ENCODE measurements at regions not wholly inside any gene's neighbourhood (a gene's known extent, or its start where the extent isn't known, plus 50 kb on each side); places are given as distances from the start of the nearest gene placed in this dataset.
A peak's percentile ranks its signal among the peaks of the same experiment; 100 is the strongest.

DNA sequence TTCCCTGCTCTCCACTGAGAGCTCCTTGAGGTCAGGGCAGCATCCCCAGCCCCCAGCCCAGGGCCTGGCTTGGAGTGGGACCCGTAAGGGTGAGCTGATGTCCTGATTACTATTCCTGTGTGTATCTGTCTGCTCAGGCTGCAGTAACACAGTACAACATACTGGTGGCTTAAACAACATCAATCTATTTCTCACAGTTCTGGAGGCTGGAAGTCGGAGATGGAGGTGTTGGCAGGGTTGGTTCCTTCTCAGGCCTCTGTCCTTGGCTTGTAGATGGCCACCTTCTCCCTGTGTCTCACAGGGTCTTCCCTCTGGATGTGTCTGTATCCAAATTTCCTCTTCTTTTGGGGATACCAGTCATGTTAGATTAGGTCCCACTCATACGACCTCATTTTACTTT lies 246.4 kb upstream of the POU3F1 start:
- no peak overlapping the region for H3K27ac Mint-ChIP-seq
- DNase-seq (ENCODE audit: low spot score) (no peak), ATAC-seq (peak in 1 of 2 donors; percentile 8)
- no peak overlapping the region for H3K4me3 Mint-ChIP-seq
- no peaks in the 10 kb centered on the region for H3K9me3 Mint-ChIP-seq
- peaks cover 38 to 47% of the 10 kb centered on the region in 2 donors for H3K27me3 Mint-ChIP-seq
- H3K36me3 Mint-ChIP-seq, result no peaks in the 10 kb centered on the region
- peaks cover 0 to 3% of the 10 kb centered on the region in 2 donors for H3K4me1 Mint-ChIP-seq (ENCODE audit: low read depth in 2 of 2)

DNA sequence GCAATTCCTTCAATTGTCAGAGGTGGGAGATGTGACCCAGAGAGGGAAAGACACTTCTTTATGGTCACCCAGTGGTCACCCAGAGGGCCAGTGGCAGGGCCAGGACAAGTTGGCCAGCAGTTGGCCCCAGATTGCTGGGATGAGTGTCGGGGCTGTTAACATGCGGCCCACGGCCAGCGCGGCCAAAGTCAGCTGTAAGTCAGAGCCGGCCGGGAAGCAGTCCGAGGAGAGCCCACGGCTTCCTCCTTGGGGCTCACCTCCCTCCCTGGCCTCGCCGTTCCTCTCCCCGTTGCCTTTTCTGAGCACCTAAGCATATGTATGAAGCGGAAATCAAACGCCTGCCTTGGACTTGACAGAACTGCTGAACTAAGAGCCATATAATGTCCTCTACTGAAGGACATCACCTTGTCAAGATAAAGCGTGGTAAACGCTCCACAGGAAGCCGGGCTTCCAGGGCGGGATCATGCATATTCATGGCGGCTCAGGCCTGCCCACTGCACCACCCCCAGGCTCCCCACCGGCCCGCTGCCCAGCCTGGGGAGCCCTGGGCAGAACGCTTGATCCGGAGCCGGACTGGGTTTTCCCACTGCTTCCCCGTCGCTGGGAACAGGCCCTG lies 245.4 kb upstream of the POU3F1 start:
- Mint-ChIP-seq H3K4me1 (ENCODE audit: low read depth in 2 of 2) (peaks cover 0 to 3% of the 10 kb centered on the region in 2 donors), H3K4me3 (no peak overlapping the region), H3K27me3 (peaks cover 35 to 49% of the 10 kb centered on the region in 2 donors), H3K27ac (no peak overlapping the region), H3K36me3 (no peaks in the 10 kb centered on the region), H3K9me3 (no peaks in the 10 kb centered on the region)
- ATAC-seq, result peak in 1 of 2 donors; percentile 34
- no peak for DNase-seq (ENCODE audit: low spot score)

DNA sequence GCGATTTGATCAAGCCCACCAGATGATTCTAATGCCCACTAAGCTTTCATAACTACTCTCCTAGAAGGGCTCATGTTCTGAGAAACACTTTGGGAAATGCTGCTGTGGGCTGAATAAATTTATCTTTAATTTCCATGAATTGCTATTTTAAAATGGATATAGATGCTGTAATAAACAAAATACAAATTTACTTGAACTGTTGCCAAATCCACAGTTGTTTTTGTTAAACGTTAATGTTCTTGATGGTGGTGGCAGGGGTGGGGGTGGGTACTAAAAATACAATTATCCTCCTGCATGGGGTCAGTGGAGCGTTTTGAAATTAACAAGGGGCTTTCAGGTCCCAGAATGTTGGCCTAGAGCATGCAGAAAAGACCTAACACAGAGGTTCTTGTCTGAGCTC lies 244.7 kb upstream of the POU3F1 start:
- H3K4me3 Mint-ChIP-seq, result no peak overlapping the region
- H3K27me3 Mint-ChIP-seq, result peaks cover 29 to 43% of the 10 kb centered on the region in 2 donors
- H3K36me3 Mint-ChIP-seq, result no peaks in the 10 kb centered on the region
- H3K9me3 Mint-ChIP-seq, result no peaks in the 10 kb centered on the region
- ATAC-seq (no peak), DNase-seq (ENCODE audit: low spot score) (no peak)
- H3K4me1 Mint-ChIP-seq (ENCODE audit: low read depth in 2 of 2), result peaks cover 0 to 3% of the 10 kb centered on the region in 2 donors
- no peak overlapping the region for H3K27ac Mint-ChIP-seq

DNA sequence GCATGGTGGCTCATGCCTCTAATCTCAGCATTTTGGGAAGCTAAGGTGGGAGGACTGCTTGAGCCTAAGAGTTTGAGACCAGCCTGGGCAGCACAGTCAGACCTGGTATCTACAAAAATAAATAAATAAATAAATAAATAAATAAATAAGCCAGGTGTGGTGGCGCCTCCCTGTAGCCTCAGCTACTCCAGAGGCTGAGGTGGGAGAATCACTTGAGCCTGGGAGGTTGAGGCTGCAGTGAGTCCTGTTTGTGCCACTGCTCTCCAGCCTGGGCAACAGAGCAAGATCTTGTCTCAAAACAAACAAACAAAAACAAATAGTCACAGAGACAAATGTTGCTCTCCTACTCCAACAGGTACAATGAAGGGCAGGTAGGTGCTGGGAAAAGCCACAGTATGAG lies 242.4 kb upstream of the POU3F1 start:
- H3K9me3 Mint-ChIP-seq, result no peaks in the 10 kb centered on the region
- no peaks in the 10 kb centered on the region for H3K4me1 Mint-ChIP-seq (ENCODE audit: low read depth in 2 of 2)
- DNase-seq (ENCODE audit: low spot score), result no peak
- H3K27ac Mint-ChIP-seq, result no peak overlapping the region
- peaks cover 19 to 36% of the 10 kb centered on the region in 2 donors for H3K27me3 Mint-ChIP-seq
- H3K36me3 Mint-ChIP-seq, result no peaks in the 10 kb centered on the region
- H3K4me3 Mint-ChIP-seq, result no peak overlapping the region
- no peak for ATAC-seq

DNA sequence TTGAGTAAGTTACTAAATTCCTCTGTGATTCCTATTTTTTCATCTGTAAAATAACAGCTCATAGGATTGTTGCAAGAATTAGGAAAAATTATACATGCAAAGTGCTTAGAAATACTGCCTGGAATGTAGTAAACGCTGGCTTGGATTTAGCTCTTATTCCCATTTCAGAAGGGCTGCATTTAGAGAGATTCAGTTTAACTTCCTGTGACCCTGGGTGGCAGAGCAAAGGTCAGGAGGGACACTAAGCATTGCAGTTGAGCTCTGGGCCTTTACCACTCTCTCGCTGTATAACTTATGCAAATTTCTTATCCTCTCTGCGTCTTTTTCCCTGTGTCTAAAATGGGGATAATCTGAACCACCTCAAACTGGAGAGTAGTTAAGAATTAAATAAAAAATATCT lies 241.0 kb upstream of the POU3F1 start:
- H3K27me3 Mint-ChIP-seq, result peaks cover 23 to 38% of the 10 kb centered on the region in 2 donors
- no peak overlapping the region for H3K27ac Mint-ChIP-seq
- DNase-seq (ENCODE audit: low spot score) (no peak), ATAC-seq (no peak)
- H3K9me3 Mint-ChIP-seq, result no peaks in the 10 kb centered on the region
- no peak overlapping the region for H3K4me3 Mint-ChIP-seq
- no peaks in the 10 kb centered on the region for H3K36me3 Mint-ChIP-seq
- no peaks in the 10 kb centered on the region for H3K4me1 Mint-ChIP-seq (ENCODE audit: low read depth in 2 of 2)

DNA sequence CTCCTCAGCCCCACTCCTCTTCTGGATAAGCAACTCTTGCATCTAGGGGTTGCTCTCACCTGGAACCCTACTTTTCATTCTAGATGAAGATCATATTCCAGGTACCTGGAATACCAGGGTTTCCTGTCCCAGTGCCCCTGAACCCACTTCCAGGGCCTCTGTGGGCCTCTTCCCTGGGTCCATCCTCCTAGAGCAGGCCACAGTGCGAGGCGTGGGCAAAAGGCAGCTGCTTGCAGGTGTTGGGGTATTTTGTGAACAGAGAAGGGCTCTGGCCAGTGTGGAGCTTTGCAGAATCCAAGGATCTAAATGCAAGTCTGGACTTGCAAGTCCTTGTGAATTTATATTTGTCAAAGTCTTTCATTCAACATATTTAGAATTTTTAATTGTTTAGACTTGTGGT lies 240.4 kb upstream of the POU3F1 start:
- H3K4me3 Mint-ChIP-seq, result no peak overlapping the region
- DNase-seq (ENCODE audit: low spot score) (no peak), ATAC-seq (no peak)
- H3K27ac Mint-ChIP-seq, result no peak overlapping the region
- peaks cover 28 to 41% of the 10 kb centered on the region in 2 donors for H3K27me3 Mint-ChIP-seq
- no peaks in the 10 kb centered on the region for H3K36me3 Mint-ChIP-seq
- no peaks in the 10 kb centered on the region for H3K4me1 Mint-ChIP-seq (ENCODE audit: low read depth in 2 of 2)
- H3K9me3 Mint-ChIP-seq, result no peaks in the 10 kb centered on the region

DNA sequence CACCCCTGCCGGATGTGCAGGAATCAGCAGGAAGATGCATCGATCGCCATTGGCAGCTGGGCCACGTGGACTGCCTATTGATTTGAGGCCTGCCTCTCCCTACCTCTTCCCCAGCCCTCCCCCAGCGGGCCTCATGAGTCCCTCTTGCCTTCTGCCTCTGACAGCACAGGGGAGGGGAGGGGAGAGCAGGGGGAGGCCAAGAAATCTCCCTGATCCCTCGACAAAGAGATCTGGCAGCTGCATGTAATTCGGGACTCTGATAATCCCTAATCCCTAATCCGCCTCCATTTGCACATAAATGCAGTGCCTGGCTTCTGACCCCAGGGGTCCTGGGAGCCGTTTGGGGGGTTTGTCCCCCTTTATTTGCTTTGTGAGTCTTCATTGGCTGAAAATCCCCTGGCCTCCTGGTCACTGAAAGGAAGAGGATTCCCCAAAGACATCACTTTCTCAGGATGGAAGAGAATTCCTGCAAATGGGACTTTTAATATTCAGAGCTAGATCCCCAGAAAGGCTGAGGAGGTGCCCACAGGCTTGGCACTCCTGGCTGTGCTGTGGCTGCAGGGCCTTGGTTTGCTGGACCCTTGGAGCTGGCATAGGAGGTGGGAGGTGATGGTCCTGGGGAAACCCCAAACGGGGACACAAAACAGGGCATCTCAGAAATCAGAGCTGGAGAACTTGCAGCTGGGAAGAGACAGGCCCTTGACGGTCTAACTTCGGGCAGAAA lies 239.4 kb upstream of the POU3F1 start:
- ATAC-seq (no peak), DNase-seq (ENCODE audit: low spot score) (no peak)
- Mint-ChIP-seq H3K9me3 (no peaks in the 10 kb centered on the region), H3K4me3 (no peak overlapping the region), H3K27me3 (peaks cover 31 to 52% of the 10 kb centered on the region in 2 donors), H3K27ac (no peak overlapping the region), H3K36me3 (no peaks in the 10 kb centered on the region), H3K4me1 (ENCODE audit: low read depth in 2 of 2) (no peaks in the 10 kb centered on the region)

DNA sequence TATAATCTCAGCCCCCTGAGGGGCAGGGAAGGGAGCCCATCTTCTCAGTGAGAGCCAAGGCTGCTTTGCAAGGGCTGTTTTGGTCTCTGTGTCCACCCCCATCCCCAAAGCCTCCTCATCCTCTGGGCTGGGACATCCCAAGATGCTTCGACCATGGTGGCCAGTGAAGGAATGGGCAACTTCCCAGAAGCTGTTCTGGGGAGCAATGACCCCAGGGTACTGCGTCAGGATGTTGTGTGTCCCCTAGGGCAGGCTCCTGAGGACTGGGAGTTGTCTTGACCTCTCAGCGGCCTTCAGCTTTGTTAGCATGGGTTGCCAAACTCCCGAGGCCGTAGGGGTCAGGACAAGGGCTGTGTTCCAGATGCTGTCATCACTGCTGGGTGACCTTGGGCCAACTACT lies 238.4 kb upstream of the POU3F1 start:
- H3K9me3 Mint-ChIP-seq, result peaks cover under 1% of the 10 kb centered on the region
- no peak overlapping the region for H3K27ac Mint-ChIP-seq
- H3K4me3 Mint-ChIP-seq, result no peak overlapping the region
- H3K36me3 Mint-ChIP-seq, result peaks cover under 1% of the 10 kb centered on the region
- DNase-seq (ENCODE audit: low spot score) (no peak), ATAC-seq (no peak)
- H3K27me3 Mint-ChIP-seq, result peaks cover 27 to 50% of the 10 kb centered on the region in 2 donors
- no peaks in the 10 kb centered on the region for H3K4me1 Mint-ChIP-seq (ENCODE audit: low read depth in 2 of 2)

DNA sequence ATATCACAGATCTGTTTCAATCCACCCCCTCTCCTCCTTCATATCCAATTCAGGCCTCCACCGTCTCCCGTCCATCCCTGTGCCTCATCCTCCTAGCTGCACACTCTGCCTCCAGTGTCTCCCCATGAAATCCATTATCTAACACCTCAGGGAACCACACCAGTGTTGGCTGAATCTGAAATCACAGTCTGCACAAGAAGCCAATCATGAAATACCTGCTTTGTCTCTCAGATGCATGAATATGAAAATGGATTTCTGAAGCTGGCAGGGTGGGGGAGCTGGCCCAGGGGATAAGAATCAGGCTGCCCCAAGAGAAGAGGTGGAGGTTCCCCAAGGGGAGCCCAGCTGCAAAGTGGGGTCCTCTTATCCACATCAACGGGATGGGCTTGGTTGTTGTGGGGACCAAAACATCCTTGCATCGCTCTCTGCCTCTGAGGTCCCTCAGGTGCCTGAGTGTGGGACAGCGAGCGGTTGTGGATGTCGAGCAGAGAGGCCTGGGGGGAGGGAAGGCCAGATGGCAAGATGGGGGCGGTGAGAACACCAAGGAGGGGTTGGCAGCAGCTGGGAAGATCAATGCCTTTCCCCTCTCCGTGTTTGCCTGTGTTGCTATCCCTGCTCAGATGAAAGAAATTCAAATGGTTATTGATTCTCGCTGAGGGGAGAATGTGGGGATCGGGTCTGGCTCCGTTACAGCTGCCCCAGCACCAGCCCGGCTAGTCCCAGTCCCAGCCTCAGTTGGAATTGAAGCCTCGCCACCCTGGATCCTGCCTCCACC lies 237.3 kb upstream of the POU3F1 start:
- peaks cover 9% of the 10 kb centered on the region for H3K9me3 Mint-ChIP-seq
- H3K4me1 Mint-ChIP-seq (ENCODE audit: low read depth in 2 of 2), result no peaks in the 10 kb centered on the region
- peaks cover 10% of the 10 kb centered on the region for H3K36me3 Mint-ChIP-seq
- H3K27me3 Mint-ChIP-seq, result peaks cover 24 to 47% of the 10 kb centered on the region in 2 donors
- H3K4me3 Mint-ChIP-seq, result no peak overlapping the region
- no peak for DNase-seq (ENCODE audit: low spot score)
- ATAC-seq, result no peak
- H3K27ac Mint-ChIP-seq, result no peak overlapping the region

DNA sequence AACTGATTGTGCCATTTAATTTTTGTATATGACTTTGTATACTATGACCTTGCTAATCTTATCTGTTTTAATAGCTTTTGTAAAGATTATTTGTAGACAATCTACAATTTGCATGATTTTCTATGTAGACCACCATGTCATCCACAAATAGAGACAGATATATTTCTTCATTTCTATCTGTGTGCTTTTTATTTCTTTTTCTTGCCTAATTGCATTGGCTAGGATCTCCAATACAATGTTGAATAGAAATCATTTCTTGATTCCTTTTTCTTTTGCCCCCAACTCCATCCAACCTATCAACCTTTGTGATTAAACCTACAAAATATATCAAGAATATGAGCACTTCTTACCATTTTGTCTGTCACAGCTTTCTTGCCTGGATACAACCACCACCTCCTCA lies 232.6 kb upstream of the POU3F1 start:
- no peaks in the 10 kb centered on the region for H3K4me1 Mint-ChIP-seq (ENCODE audit: low read depth in 2 of 2)
- no peak overlapping the region for H3K4me3 Mint-ChIP-seq
- ATAC-seq (no peak), DNase-seq (ENCODE audit: low spot score) (no peak)
- peaks cover 12% of the 10 kb centered on the region for H3K9me3 Mint-ChIP-seq
- H3K36me3 Mint-ChIP-seq, result peaks cover 10% of the 10 kb centered on the region
- no peak overlapping the region for H3K27ac Mint-ChIP-seq
- peaks cover 25 to 51% of the 10 kb centered on the region in 2 donors for H3K27me3 Mint-ChIP-seq

DNA sequence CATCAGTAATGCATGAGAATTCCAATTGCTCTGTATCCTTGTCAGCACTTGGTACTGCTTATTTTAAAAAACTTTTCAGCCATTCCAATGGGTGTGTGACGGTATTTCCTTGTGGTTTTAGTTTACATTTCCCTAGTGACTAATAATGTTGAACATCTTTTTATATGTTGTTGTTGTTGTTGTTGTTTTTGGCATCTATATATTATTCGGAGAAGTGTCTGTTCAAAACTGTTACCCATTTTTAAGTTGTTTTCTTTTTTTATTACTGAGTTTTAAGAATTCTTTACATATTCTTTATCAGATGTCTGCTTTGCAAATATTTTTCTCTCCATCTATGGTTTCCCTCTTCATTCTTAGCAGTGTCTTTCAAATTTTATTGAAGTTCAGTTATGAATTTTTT lies 231.1 kb upstream of the POU3F1 start:
- Mint-ChIP-seq H3K27me3 (peaks cover 25 to 51% of the 10 kb centered on the region in 2 donors), H3K9me3 (peaks cover 12% of the 10 kb centered on the region), H3K27ac (no peak overlapping the region), H3K4me3 (no peak overlapping the region), H3K4me1 (ENCODE audit: low read depth in 2 of 2) (no peaks in the 10 kb centered on the region), H3K36me3 (peaks cover 10% of the 10 kb centered on the region)
- ATAC-seq (no peak), DNase-seq (ENCODE audit: low spot score) (no peak)

DNA sequence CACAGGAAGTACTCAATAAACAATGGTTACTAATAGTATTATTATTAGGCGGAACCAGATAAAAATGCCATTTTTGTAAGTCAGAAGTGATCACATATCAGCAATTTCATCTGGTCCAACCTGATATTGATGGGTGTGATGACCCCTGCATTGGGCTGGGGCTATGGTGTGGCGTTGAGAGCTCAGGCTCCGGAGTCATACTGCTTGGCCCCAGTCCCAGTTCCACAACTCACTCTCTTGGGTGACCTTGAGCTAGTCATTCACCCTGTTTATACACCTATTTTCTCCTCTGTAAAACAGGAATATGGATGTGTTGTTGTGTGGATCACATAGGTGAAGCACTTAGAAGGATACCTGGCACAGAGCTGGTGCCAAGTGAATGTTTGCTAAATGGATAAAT lies 229.4 kb upstream of the POU3F1 start:
- DNase-seq (ENCODE audit: low spot score) (no peak), ATAC-seq (no peak)
- no peak overlapping the region for H3K4me3 Mint-ChIP-seq
- H3K36me3 Mint-ChIP-seq, result peaks cover 10% of the 10 kb centered on the region
- H3K4me1 Mint-ChIP-seq (ENCODE audit: low read depth in 2 of 2), result no peaks in the 10 kb centered on the region
- H3K27me3 Mint-ChIP-seq, result peaks cover 21 to 47% of the 10 kb centered on the region in 2 donors
- H3K9me3 Mint-ChIP-seq, result peaks cover 12% of the 10 kb centered on the region
- H3K27ac Mint-ChIP-seq, result no peak overlapping the region

DNA sequence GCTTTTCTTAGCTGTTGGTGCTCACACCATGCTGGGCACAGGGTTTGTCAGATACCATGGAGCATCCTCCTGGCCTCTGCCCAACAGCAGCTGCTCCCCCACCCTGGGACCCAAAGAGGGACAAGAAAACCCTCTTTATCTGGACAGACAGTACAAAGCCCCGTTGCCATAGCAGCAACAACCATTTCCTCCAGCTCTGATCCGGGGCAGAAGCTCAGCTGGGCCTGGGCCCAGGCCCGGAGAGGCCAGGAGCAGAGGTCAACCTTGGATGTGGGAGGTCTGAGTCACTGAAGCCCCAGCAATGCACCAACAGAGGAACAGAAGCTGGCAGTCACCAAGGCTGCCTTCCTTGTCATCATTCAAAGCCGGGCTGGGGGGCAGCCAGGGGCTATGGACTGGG lies 228.4 kb upstream of the POU3F1 start:
- Mint-ChIP-seq H3K4me1 (ENCODE audit: low read depth in 2 of 2) (no peaks in the 10 kb centered on the region), H3K9me3 (peaks cover 11% of the 10 kb centered on the region), H3K36me3 (peaks cover 10% of the 10 kb centered on the region), H3K27me3 (peaks cover 24 to 48% of the 10 kb centered on the region in 2 donors), H3K4me3 (no peak overlapping the region), H3K27ac (no peak overlapping the region)
- no peak for DNase-seq (ENCODE audit: low spot score)
- no peak for ATAC-seq

DNA sequence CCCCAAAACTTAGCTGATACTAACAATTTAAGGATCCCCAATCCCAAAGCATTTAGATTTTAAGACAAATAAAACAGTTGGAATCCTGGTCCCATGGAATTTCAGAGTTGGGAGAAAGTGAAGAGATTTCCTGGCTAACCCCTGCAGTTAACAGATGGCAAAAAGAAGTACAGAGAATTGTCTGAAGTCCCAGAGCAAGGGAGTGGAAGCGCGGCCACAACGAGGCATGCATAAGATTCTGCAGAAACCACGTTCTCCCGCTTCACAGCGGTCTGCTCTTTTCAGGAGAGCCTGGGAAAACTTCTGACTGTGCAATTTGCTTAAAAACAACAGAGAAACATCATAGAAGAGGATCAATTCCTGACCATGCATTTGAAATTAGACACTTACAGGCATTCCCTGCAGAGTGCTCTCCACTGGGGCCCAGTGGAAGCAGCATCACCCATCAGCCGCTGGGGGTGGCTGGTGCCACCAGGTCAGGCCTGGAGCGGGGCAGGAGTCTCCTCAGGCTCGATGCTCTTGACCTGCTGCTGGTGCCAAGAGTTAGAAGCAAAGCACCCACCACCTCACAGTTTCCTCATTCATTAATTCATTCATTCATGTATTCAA lies 226.7 kb upstream of the POU3F1 start:
- Mint-ChIP-seq H3K4me1 (ENCODE audit: low read depth in 2 of 2) (no peaks in the 10 kb centered on the region), H3K9me3 (no peaks in the 10 kb centered on the region), H3K27ac (no peak overlapping the region), H3K4me3 (no peak overlapping the region), H3K36me3 (no peaks in the 10 kb centered on the region), H3K27me3 (peaks cover 25 to 37% of the 10 kb centered on the region in 2 donors)
- no peak for ATAC-seq
- no peak for DNase-seq (ENCODE audit: low spot score)
